ACC112 (cell line): ENCODE measurements at regions not wholly inside any gene's neighbourhood (a gene's known extent, or its start where the extent isn't known, plus 50 kb on each side); places are given as distances from the start of the nearest gene placed in this dataset.

Experiments used
- H2AFZ ChIP-seq: fragments of 200-600 bp; sonication (generic); one replicate; pipeline ENCODE4 v1.6.0; 2017; ENCODE audit warnings: antibody characterized with exemption, low read length; ENCODE audit not compliant: unreplicated experiment
- H3K27ac ChIP-seq: fragments of 200-600 bp; sonication (generic); 2 replicates; pipeline ENCODE4 v1.5.1; 2014; ENCODE audit warnings: low read depth, mild to moderate bottlenecking, antibody characterized with exemption, low read length, moderate library complexity
- H3K27me3 ChIP-seq: fragments of 200-600 bp; sonication (generic); 2 replicates; pipeline ENCODE4 v1.6.1; 2014; ENCODE audit warnings: mild to moderate bottlenecking, antibody characterized with exemption, low read length, moderate library complexity, mixed read lengths; ENCODE audit not compliant: insufficient read depth
- H3K36me3 ChIP-seq: fragments of 200-600 bp; sonication (generic); 2 replicates; pipeline ENCODE4 v1.6.1; 2016; ENCODE audit warnings: mild to moderate bottlenecking, antibody characterized with exemption, low read length, moderate library complexity, mixed read lengths; ENCODE audit not compliant: insufficient read depth
- H3K4me1 ChIP-seq: fragments of 200-600 bp; sonication (generic); one replicate; pipeline ENCODE4 v1.6.1; 2016; ENCODE audit warnings: low read length, mixed read lengths; ENCODE audit not compliant: insufficient read depth, unreplicated experiment, control insufficient read depth
- H3K4me3 ChIP-seq: fragments of 200-600 bp; sonication (generic); 2 replicates; pipeline ENCODE4 v1.5.1; 2014; ENCODE audit warnings: mild to moderate bottlenecking, low read depth, low read length
- H3K79me2 ChIP-seq: fragments of 200-600 bp; sonication (generic); one replicate; pipeline ENCODE4 v1.6.0; 2016; ENCODE audit warnings: low read length; ENCODE audit not compliant: control insufficient read depth, unreplicated experiment, insufficient read depth

DNA sequence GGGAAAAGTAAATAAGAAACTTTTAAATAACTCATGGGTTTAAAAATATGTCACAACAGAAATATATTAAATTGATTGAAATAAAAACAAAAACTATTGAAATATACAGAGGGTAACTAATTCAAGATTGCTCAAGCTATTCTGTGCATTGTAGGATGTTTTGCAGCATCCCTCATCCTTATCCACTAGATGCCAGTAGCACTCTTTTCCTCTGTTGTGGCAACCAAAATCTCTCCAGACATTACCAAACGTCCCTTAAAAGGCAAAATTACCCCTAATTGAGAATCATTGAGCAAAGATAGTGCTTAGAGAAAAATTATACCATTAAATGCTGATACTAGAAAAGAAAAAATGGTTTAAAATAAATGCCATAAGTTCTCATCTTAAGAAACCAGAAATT lies 682.6 kb downstream of the RWDD3 start:
- H3K4me1 ChIP-seq = no peaks in the 10 kb centered on the region

DNA sequence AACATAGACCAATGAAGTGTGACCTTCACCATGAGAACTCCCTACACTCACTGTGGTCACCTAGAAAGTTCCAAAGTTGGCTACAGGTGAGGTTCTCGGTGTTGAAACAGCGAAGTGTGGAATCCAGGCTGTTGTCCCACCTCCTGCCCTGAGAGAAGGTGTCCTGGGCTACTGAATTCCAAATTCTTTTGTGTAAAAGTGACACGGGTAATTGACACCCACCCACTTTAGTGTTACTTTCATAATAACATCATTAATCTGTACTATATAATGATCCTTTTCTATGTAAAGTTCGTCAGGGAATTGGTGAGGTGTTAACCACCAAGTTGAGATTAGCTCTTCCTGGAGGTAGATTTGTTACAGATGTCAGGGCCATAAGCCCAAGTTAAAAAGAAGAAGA lies 690.7 kb downstream of the RWDD3 start:
- Histone ChIP-seq H3K27me3 (no peaks in the 10 kb centered on the region), H3K79me2 (no peaks in the 10 kb centered on the region), H3K4me1 (no peaks in the 10 kb centered on the region), H2AFZ (no peak overlapping the region), H3K36me3 (no peaks in the 10 kb centered on the region), H3K27ac (no peak overlapping the region), H3K4me3 (no peak overlapping the region)

More for the DNA sequence above, 682.6 kb downstream of the RWDD3 start:
- H3K27ac ChIP-seq = no peak overlapping the region
- no peaks in the 10 kb centered on the region for H3K27me3 ChIP-seq
- H3K79me2 ChIP-seq = no peaks in the 10 kb centered on the region
- H3K4me3 ChIP-seq = no peak overlapping the region
- H2AFZ ChIP-seq = no peak overlapping the region
- no peaks in the 10 kb centered on the region for H3K36me3 ChIP-seq

DNA sequence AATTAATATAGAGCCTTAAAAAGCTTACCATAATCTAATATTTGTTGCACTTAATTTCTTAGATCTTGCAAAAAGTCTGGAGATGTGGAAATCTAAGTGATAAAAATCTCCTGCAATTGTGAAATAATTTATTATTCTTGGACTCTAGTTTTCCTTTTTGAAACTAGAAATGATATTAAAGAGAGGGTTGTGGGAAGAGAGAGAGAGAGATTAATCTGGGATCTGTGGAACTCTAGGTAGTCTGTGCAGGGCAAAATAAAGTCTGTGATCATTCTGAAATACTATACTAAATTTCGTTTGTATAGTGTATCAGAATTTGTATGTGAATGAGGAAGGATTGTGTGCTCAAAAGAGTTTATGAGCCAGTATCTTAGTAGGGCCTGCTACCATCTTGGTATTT lies 692.3 kb downstream of the RWDD3 start:
- H3K4me3 ChIP-seq = no peak overlapping the region
- H3K79me2 ChIP-seq = no peaks in the 10 kb centered on the region
- no peaks in the 10 kb centered on the region for H3K36me3 ChIP-seq
- H2AFZ ChIP-seq = no peak overlapping the region
- no peak overlapping the region for H3K27ac ChIP-seq
- H3K27me3 ChIP-seq = no peaks in the 10 kb centered on the region
- H3K4me1 ChIP-seq = no peaks in the 10 kb centered on the region

DNA sequence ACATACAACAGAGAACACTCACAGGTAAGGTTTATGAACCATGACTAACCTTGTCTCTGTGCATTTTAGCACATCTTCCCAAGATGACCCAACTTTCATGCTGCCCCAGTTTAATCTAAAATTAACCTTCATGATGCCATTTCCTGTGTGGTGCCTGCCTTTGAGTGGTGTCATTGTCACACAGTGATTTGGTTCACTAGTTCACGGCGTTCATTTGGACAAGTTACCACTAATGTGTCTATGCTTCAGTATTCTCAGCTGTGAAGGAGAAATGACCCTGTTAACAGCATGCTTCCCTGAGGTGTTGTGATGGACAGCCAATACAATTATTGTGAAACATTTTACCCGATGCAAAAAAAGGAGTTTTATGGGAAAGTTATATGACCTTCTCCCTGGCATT lies 693.1 kb downstream of the RWDD3 start:
- Histone ChIP-seq H3K4me1 (no peaks in the 10 kb centered on the region), H3K4me3 (no peak overlapping the region), H2AFZ (no peak overlapping the region), H3K27me3 (no peaks in the 10 kb centered on the region), H3K36me3 (no peaks in the 10 kb centered on the region), H3K27ac (no peak overlapping the region), H3K79me2 (no peaks in the 10 kb centered on the region)

DNA sequence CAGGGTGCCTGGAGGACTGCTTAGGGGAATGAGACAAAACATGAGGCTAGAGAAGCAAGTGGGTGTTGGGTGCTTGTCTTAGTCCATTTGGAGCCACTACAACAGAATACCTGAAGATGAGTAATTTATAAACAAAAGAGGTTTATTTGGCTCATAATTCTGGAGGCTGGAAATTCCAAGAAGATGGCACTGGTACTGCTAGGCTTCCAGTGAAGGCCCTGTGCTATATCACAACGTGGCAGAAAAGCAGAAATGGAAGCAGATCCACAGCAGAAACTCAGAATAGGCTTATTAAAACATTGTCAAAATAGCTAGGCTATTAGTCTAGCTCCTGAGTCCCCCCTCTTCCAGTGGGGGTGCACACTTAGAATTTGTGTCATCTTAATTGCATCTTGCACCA lies 701.7 kb downstream of the RWDD3 start:
- H3K36me3 ChIP-seq = no peaks in the 10 kb centered on the region
- no peak overlapping the region for H3K27ac ChIP-seq
- no peaks in the 10 kb centered on the region for H3K27me3 ChIP-seq
- H2AFZ ChIP-seq = no peak overlapping the region
- H3K79me2 ChIP-seq = no peaks in the 10 kb centered on the region
- H3K4me1 ChIP-seq = no peaks in the 10 kb centered on the region
- no peak overlapping the region for H3K4me3 ChIP-seq

DNA sequence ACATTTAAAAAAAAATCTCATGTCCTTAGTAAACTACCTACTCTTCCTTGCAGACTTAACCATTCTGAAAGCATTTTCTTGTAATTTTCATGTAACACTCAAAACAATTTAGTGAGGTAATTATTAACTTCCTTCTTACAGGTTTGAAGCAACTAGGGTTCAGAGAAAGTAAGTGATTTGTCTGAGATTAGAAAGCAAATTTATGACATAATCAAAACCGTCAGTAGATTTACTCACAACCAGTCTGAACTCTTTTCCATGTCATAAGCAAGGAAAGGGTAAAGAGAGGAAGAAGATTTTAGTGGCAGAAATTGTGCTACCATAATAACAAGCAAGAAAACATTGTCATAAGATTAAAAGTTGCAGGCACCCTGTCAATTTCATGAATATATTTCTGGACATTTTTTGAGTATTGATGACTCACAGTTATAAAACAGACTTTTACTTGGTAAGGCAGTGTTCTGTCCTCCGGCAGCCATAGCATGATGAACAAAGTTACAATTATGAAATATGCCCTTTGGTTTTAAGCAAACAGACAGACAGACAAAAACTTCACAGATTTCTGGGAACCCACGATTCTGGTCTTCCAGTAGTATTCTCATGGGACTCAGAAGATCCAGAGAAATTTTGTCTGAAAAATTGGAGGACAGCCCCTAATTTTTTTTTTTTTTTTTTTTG lies 707.2 kb downstream of the RWDD3 start:
- Histone ChIP-seq H3K79me2 (no peaks in the 10 kb centered on the region), H3K27ac (no peak overlapping the region), H3K27me3 (no peaks in the 10 kb centered on the region), H3K4me3 (no peak overlapping the region), H3K36me3 (no peaks in the 10 kb centered on the region), H3K4me1 (no peaks in the 10 kb centered on the region), H2AFZ (no peak overlapping the region)

DNA sequence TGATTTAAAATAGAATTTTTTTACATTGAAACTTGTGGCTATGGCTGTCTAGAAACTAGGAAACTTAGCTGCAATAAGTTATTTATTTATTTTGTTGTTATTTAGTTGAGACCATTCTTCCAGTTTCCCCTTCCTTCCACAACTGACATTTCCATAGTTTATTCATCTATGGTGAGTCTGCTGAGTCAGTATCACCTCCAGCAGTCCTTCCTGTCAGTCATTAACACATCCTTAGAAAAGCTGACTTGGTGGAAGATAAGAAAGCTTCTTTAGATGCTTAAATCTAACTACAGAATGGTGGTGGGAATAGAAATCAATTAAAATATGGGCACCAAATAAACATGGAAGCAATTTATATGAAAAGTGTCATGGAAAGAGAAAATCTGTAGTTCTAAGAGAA lies 714.0 kb downstream of the RWDD3 start:
- Histone ChIP-seq H3K36me3 (no peaks in the 10 kb centered on the region), H3K27me3 (no peaks in the 10 kb centered on the region), H3K4me1 (no peaks in the 10 kb centered on the region), H3K79me2 (no peaks in the 10 kb centered on the region), H2AFZ (no peak overlapping the region), H3K27ac (no peak overlapping the region), H3K4me3 (no peak overlapping the region)

DNA sequence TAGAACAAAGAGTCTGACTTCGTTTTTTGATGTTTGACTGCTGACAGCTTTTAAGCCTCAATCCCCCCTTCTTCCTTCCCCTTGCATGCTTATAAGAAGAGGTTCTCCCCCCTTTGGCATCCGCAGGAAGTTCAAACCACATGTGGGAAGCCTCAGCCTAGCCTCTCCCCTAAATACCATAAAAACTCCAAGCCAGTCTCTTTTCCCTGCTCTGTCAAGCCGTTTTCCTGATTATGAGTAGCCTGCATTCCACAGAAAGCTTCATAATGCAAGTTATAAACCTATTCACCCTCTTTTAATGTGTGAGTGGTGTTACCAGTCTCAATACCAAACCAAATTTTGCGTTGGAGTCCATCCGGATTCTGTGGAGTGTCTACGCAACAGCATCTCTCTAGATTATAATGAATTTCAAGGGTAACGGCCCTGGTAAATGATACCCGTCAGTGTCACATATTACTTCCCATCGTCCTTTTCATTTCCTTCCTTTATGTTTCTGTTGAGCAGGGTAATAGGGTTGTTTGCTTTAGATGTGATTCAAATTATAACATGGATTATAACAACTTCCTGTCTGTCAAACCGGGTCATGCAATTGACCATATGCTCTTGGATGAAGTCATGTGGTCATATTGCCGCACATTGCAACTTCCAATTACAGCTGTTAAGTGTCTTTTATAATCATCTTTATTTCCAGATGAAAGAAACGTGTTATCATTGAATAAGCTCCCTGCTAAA lies 717.5 kb downstream of the RWDD3 start:
- Histone ChIP-seq H3K79me2 (no peaks in the 10 kb centered on the region), H3K27me3 (no peaks in the 10 kb centered on the region), H3K4me3 (no peak overlapping the region), H3K27ac (no peak overlapping the region), H3K4me1 (no peaks in the 10 kb centered on the region), H3K36me3 (no peaks in the 10 kb centered on the region), H2AFZ (no peak overlapping the region)

DNA sequence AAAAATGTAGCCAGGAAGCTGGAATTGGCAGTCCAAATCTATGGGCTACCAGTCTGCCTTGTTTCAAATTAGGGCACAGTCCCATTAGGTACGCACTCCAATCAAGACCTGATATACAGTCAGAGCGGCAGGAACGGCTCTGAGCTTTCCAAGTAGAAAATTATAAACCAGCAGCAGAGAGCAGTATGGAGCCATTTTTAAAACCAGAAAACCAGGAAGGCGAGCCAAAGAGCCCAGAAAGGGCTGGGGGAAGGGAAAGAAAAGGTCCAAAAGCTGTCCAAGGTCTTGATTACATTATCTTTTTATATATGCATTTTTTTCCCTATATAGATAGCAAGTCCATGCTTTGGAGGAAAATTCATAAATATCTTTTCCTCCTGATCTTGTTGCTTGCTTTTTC lies 719.0 kb downstream of the RWDD3 start:
- no peak overlapping the region for H2AFZ ChIP-seq
- H3K4me1 ChIP-seq = no peaks in the 10 kb centered on the region
- no peaks in the 10 kb centered on the region for H3K27me3 ChIP-seq
- no peaks in the 10 kb centered on the region for H3K79me2 ChIP-seq
- H3K4me3 ChIP-seq = no peak overlapping the region
- no peak overlapping the region for H3K27ac ChIP-seq
- no peaks in the 10 kb centered on the region for H3K36me3 ChIP-seq

DNA sequence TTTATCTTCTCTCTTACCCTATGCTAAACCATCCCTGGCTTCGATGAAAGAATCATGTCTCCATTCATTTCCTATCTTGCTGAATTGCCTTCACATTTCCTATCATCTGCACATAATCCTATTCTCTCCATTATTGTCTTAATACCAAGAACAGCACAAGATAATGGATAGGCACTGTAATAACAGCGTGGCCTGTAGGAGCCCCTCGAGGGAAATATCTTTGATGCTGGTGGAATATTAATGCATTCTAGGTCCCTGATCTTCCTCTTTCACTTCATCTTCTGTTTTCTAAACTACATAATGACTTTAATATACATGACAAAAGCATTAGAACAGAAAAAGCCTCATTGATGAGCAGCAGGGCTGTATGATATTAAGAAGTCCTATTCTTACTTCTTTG lies 720.6 kb downstream of the RWDD3 start:
- Histone ChIP-seq H2AFZ (no peak overlapping the region), H3K27me3 (no peaks in the 10 kb centered on the region), H3K4me3 (no peak overlapping the region), H3K79me2 (no peaks in the 10 kb centered on the region), H3K4me1 (no peaks in the 10 kb centered on the region), H3K27ac (no peak overlapping the region), H3K36me3 (no peaks in the 10 kb centered on the region)

DNA sequence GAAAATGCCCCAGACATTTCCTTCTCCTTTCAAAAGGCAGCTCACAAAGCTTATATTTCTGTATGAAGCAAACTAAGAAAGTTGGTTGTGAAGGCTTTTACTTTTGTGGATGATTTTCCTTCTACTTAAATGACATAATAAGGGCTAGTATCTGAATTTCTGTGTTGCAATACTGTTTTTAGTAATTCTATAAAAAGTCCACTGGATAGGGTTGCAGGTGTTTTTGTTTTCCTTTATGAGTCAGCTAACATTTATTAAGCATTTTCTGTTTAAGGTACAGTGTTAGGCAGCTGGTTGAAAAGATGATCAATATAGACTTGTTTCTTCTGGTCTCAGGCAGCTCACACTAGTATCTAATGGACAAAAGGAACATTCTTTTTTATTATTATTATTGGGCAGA lies 722.2 kb downstream of the RWDD3 start:
- Histone ChIP-seq H3K36me3 (no peaks in the 10 kb centered on the region), H3K4me1 (no peaks in the 10 kb centered on the region), H3K79me2 (no peaks in the 10 kb centered on the region), H3K27me3 (no peaks in the 10 kb centered on the region), H3K4me3 (no peak overlapping the region), H2AFZ (no peak overlapping the region), H3K27ac (no peak overlapping the region)
